Activated naive CD4-positive, alpha-beta T cell (primary cell): ENCODE measurements at regions not wholly inside any gene's neighbourhood (a gene's known extent, or its start where the extent isn't known, plus 50 kb on each side); places are given as distances from the start of the nearest gene placed in this dataset.
"Not testable (repeated sequence)": the region's sequence is repeated elsewhere in the genome, so short reads cannot be mapped to it uniquely, and the experiment has no call there.

Source experiments
- DNase-seq, 4 experiments: peaks; one replicate each; lab custom pipeline; 2025; lab: John Stamatoyannopoulos, UW

- no peak for DNase-seq
Observed at GRCh38 chr14:105581551-105582341, 55.4 kb downstream of the TMEM121 start.

GRCh38 chr14:105582639-105583038 lies 56.3 kb downstream of the TMEM121 start:
- DNase-seq, result no peak

GRCh38 chr14:105583914-105584313 lies 57.5 kb downstream of the TMEM121 start:
- not testable (repeated sequence) for DNase-seq

GRCh38 chr14:105585290-105585689 lies 58.9 kb downstream of the TMEM121 start:
- not testable (repeated sequence) for DNase-seq

GRCh38 chr14:105585722-105586121 lies 59.3 kb downstream of the TMEM121 start:
- DNase-seq, result not testable (repeated sequence)

GRCh38 chr14:105586144-105586872 lies 59.9 kb downstream of the TMEM121 start:
- not testable (repeated sequence) for DNase-seq

GRCh38 chr14:105587034-105587433 lies 60.7 kb downstream of the TMEM121 start:
- DNase-seq, result not testable (repeated sequence)

GRCh38 chr14:105587482-105588235 lies 61.3 kb downstream of the TMEM121 start:
- not testable (repeated sequence) for DNase-seq

- DNase-seq, result no peak
Observed at GRCh38 chr14:105588236-105588860, 62.0 kb downstream of the TMEM121 start.

GRCh38 chr14:105589161-105589925 lies 63.0 kb downstream of the TMEM121 start:
- no peak for DNase-seq

- DNase-seq, result not testable (repeated sequence)
Observed at GRCh38 chr14:105589926-105590185, 63.5 kb downstream of the TMEM121 start.

- DNase-seq, result no peak
Observed at GRCh38 chr14:105591052-105591451, 64.7 kb downstream of the TMEM121 start.

- DNase-seq, result not testable (repeated sequence)
Observed at GRCh38 chr14:105591792-105592341, 65.5 kb downstream of the TMEM121 start.

GRCh38 chr14:105592646-105593045 lies 66.3 kb downstream of the TMEM121 start:
- DNase-seq, result not testable (repeated sequence)

GRCh38 chr14:105595346-105595745 lies 69.0 kb downstream of the TMEM121 start:
- not testable (repeated sequence) for DNase-seq

GRCh38 chr14:105596374-105596773 lies 70.0 kb downstream of the TMEM121 start:
- not testable (repeated sequence) for DNase-seq

- DNase-seq, result not testable (repeated sequence)
Observed at GRCh38 chr14:105598040-105598763, 71.8 kb downstream of the TMEM121 start.

GRCh38 chr14:105598925-105599586 lies 72.7 kb downstream of the TMEM121 start:
- DNase-seq, result not testable (repeated sequence)

- DNase-seq, result not testable (repeated sequence)
Observed at GRCh38 chr14:105600195-105600938, 74.0 kb downstream of the TMEM121 start.
